GM19238 (cell line): ENCODE measurements at regions not wholly inside any gene's neighbourhood (a gene's known extent, or its start where the extent isn't known, plus 50 kb on each side); places are given as distances from the start of the nearest gene placed in this dataset.

Experiments used
- DNase-seq: peaks from one replicate; pipeline ENCODE4 v3.0.0; 2011; ENCODE audit warnings: low spot score; ENCODE audit not compliant: insufficient read length

GRCh38 chr13:73366241-73366640 is 307.4 kb downstream of the KLF5 start:
- DNase-seq = no peak

- no peak for DNase-seq
Observed at GRCh38 chr13:73365681-73366080, 306.9 kb downstream of the KLF5 start.

- no peak for DNase-seq
Observed at GRCh38 chr13:73365252-73365651, 306.4 kb downstream of the KLF5 start.

GRCh38 chr13:73364736-73365135 is 305.9 kb downstream of the KLF5 start:
- DNase-seq = no peak

GRCh38 chr13:73358606-73359095 is 299.8 kb downstream of the KLF5 start:
- DNase-seq = no peak

GRCh38 chr13:73355134-73355533 is 296.3 kb downstream of the KLF5 start:
- no peak for DNase-seq

- DNase-seq = no peak
Observed at GRCh38 chr13:73351730-73352129, 292.9 kb downstream of the KLF5 start.

- no peak for DNase-seq
Observed at GRCh38 chr13:73341748-73342147, 282.9 kb downstream of the KLF5 start.

GRCh38 chr13:73340069-73340468 is 281.3 kb downstream of the KLF5 start:
- DNase-seq = no peak

- no peak for DNase-seq
Observed at GRCh38 chr13:73339086-73339485, 280.3 kb downstream of the KLF5 start.

- no peak for DNase-seq
Observed at GRCh38 chr13:73338389-73338788, 279.6 kb downstream of the KLF5 start.

- no peak for DNase-seq
Observed at GRCh38 chr13:73337532-73337931, 278.7 kb downstream of the KLF5 start.

GRCh38 chr13:73336773-73337172 is 278.0 kb downstream of the KLF5 start:
- no peak for DNase-seq

- DNase-seq = no peak
Observed at GRCh38 chr13:73335944-73336343, 277.1 kb downstream of the KLF5 start.

GRCh38 chr13:73335210-73335609 is 276.4 kb downstream of the KLF5 start:
- DNase-seq = peak; percentile 10

- DNase-seq = no peak
Observed at GRCh38 chr13:73334445-73334844, 275.6 kb downstream of the KLF5 start.

- no peak for DNase-seq
Observed at GRCh38 chr13:73331556-73331955, 272.8 kb downstream of the KLF5 start.

- no peak for DNase-seq
Observed at GRCh38 chr13:73329355-73329754, 270.6 kb downstream of the KLF5 start.

GRCh38 chr13:73327579-73327978 is 268.8 kb downstream of the KLF5 start:
- DNase-seq = no peak

- DNase-seq = no peak
Observed at GRCh38 chr13:73325723-73326558, 267.1 kb downstream of the KLF5 start.

GRCh38 chr13:73324842-73325722 is 266.3 kb downstream of the KLF5 start:
- no peak for DNase-seq

GRCh38 chr13:73323615-73324014 is 264.8 kb downstream of the KLF5 start:
- no peak for DNase-seq
